Endothelial cell of umbilical vein (primary cell): ENCODE measurements at regions not wholly inside any gene's neighbourhood (a gene's known extent, or its start where the extent isn't known, plus 50 kb on each side); places are given as distances from the start of the nearest gene placed in this dataset.

Source experiments
- BruUV-seq: library from RNA; stranded (reverse); fragments of 400-500 nt; replicated peaks from 2 replicates; lab custom pipeline; 2021; lab: Mats Ljungman, UMichigan
- CTCF ChIA-PET: fragments of 300-600, 350-600 bp; sonication (Branson Sonifier 250); formaldehyde crosslinking; loops from one replicate; lab custom pipeline; 2021; ENCODE audit warnings: antibody characterized with exemption, inconsistent platforms; lab: Charles Lee
- POLR2A ChIA-PET: fragments of 300-600, 350-600 bp; sonication (Branson Sonifier 250); formaldehyde crosslinking; loops from one replicate; lab custom pipeline; 2021; ENCODE audit warnings: antibody characterized with exemption, inconsistent platforms; lab: Charles Lee
- DNase-seq: peaks from one replicate; pipeline ENCODE4 v3.0.0-alpha.2; 2011; ENCODE audit warnings: low read depth, low spot score
- FAIRE-seq: peaks from 2 replicates; lab custom pipeline; 2011; peaks lifted over from hg19 to GRCh38; lab: Jason Lieb, UNC
- H2AFZ ChIP-seq: 2 replicates; pipeline ENCODE4 v1.6.0; 2012; ENCODE audit warnings: low read depth, low read length, control low read depth, inconsistent platforms
- H3K27ac ChIP-seq: 2 replicates; pipeline ENCODE4 v1.5.1; 2011; ENCODE audit warnings: low read depth, mild to moderate bottlenecking, control low read depth, low read length, moderate library complexity; ENCODE audit not compliant: insufficient read depth
- H3K27me3 ChIP-seq, 2 experiments: 2 replicates each; pipeline versions ENCODE4 v1.6.0 to v1.6.1; 2011; ENCODE audit warnings: low read length in 2 of 2, mixed read lengths in 1 of 2; ENCODE audit not compliant: control insufficient read depth in 2 of 2, insufficient read depth in 2 of 2
- H3K36me3 ChIP-seq, 2 experiments: 2 replicates in 1 of 2; 3 replicates in 1 of 2; pipeline ENCODE4 v1.5.1; 2011; ENCODE audit warnings: low read length in 2 of 2, mild to moderate bottlenecking in 1 of 2, moderate library complexity in 1 of 2; ENCODE audit not compliant: control insufficient read depth in 2 of 2, insufficient read depth in 2 of 2; ENCODE audit errors: extremely low read depth in 1 of 2
- H3K4me1 ChIP-seq: 3 replicates; pipeline ENCODE4 v1.5.1; 2011; ENCODE audit warnings: mild to moderate bottlenecking, low read length; ENCODE audit not compliant: control insufficient read depth, insufficient read depth; ENCODE audit errors: extremely low read depth
- H3K4me2 ChIP-seq: 2 replicates; pipeline ENCODE4 v1.6.1; 2011; ENCODE audit warnings: low read length, control low read depth, mixed read lengths; ENCODE audit not compliant: insufficient read depth
- H3K4me3 ChIP-seq, 3 experiments: fragments of 200-600 bp in 1 of 3; sonication (generic), shearing (Covaris generic) in 1 of 3; replicated peaks in 1 of 3; 2 replicates each; pipeline ENCODE4 v1.5.1; 2011 to 2016; ENCODE audit warnings: control low read depth in 3 of 3, low read length in 3 of 3, mild to moderate bottlenecking in 2 of 3, inconsistent platforms in 1 of 3, low read depth in 1 of 3, moderate library complexity in 1 of 3; ENCODE audit not compliant: insufficient read depth in 1 of 3
- H3K79me2 ChIP-seq: 2 replicates; pipeline ENCODE4 v1.6.0; 2012; ENCODE audit warnings: low read length, inconsistent platforms; ENCODE audit not compliant: control insufficient read depth, insufficient read depth
- H3K9ac ChIP-seq: replicated peaks from 2 replicates; pipeline ENCODE3; 2011; ENCODE audit warnings: low read length, control low read depth; ENCODE audit not compliant: insufficient read depth; ENCODE audit errors: extremely low read depth
- H3K9me1 ChIP-seq: replicated peaks from 3 replicates; pipeline ENCODE4 v1.6.0; 2011; ENCODE audit warnings: mild to moderate bottlenecking, low read length; ENCODE audit not compliant: control insufficient read depth, insufficient read depth; ENCODE audit errors: extremely low read depth
- H3K9me3 ChIP-seq: replicated peaks from 2 replicates; pipeline ENCODE4 v1.5.1; 2012; ENCODE audit warnings: low read length, inconsistent platforms; ENCODE audit not compliant: control insufficient read depth, insufficient read depth
- H4K20me1 ChIP-seq: replicated peaks from 2 replicates; pipeline ENCODE3; 2011; ENCODE audit warnings: mild to moderate bottlenecking, low read length; ENCODE audit not compliant: control insufficient read depth, insufficient read depth; ENCODE audit errors: extremely low read depth
- CTCF ChIP-seq, 2 donors: IDR thresholded peaks; 1 replicate in 1 of 2; 2 replicates in 1 of 2; pipeline ENCODE4 v1.5.1; 2011; ENCODE audit warnings: low read length in 2 of 2, mild to moderate bottlenecking in 2 of 2, moderate library complexity in 2 of 2, control low read depth in 1 of 2, inconsistent platforms in 1 of 2, low read depth in 1 of 2; ENCODE audit not compliant: insufficient read depth in 1 of 2; ENCODE audit errors: extremely low read depth in 1 of 2
- EZH2 ChIP-seq: IDR thresholded peaks from 2 replicates; pipeline ENCODE4 v1.6.1; 2012; ENCODE audit warnings: borderline replicate concordance, low read depth, mild to moderate bottlenecking, moderate library complexity, low read length, inconsistent platforms; ENCODE audit not compliant: severe bottlenecking
- FOS ChIP-seq: IDR thresholded peaks from 2 replicates; pipeline ENCODE4 v1.6.1; 2011; ENCODE audit warnings: mild to moderate bottlenecking, low read length, moderate library complexity, borderline replicate concordance; ENCODE audit not compliant: insufficient read depth
- GATA2 ChIP-seq: IDR thresholded peaks from 2 replicates; pipeline ENCODE4 v1.7.0; 2011; ENCODE audit warnings: low read depth, mild to moderate bottlenecking, moderate library complexity, mixed read lengths, low read length; ENCODE audit not compliant: insufficient read length, insufficient read depth
- JUN ChIP-seq: IDR thresholded peaks from 2 replicates; pipeline ENCODE4 v1.6.1; 2011; ENCODE audit warnings: borderline replicate concordance, low read depth; ENCODE audit not compliant: insufficient read length, insufficient read depth
- MAX ChIP-seq: IDR thresholded peaks from 2 replicates; pipeline ENCODE4 v1.6.1; 2011; ENCODE audit not compliant: insufficient read depth, insufficient read length
- MYC ChIP-seq: IDR thresholded peaks from one replicate; pipeline ENCODE4 v1.6.1; 2011; ENCODE audit warnings: mild to moderate bottlenecking, low read depth, low read length
- POLR2A ChIP-seq: IDR thresholded peaks from 2 replicates; pipeline ENCODE4 v1.6.1; 2012; ENCODE audit warnings: low read depth, mild to moderate bottlenecking, control low read depth, low read length
- POLR2AphosphoS5 ChIP-seq: IDR thresholded peaks from 2 replicates; pipeline ENCODE4 v1.6.1; 2012; ENCODE audit warnings: low read depth, mild to moderate bottlenecking, control low read depth, low read length, moderate library complexity; ENCODE audit not compliant: insufficient read depth
- dilution Hi-C: fragments of 300-500 bp; cut with MboI; formaldehyde crosslinking; loops from one replicate; pipeline ENCODE4 v1.15.0; 2019; ENCODE audit warnings: low sequenced_read_pairs; ENCODE audit not compliant: extremely low pct_ligation_motif_present
- intact Hi-C: fragments of 100-400 bp; cut with micrococcal nuclease; formaldehyde crosslinking; loops from one replicate; pipeline ENCODE4 v1.10.0; 2022

- H3K4me3 ChIP-seq, result no peak overlapping the region
- TF ChIP-seq MYC (no peak), MAX (no peak), CTCF (IDR thresholded peaks at IDR 0.05; ENCODE audit: extremely low read depth in 1 of 2, insufficient read depth in 1 of 2, low read depth in 1 of 2, low read length in 2 of 2) (no peak), JUN (no peak), POLR2A (no peak), GATA2 (no peak), FOS (no peak), POLR2AphosphoS5 (no peak), EZH2 (no peak)
- CTCF ChIA-PET, result no interaction called here
- FAIRE-seq, result no peak
- no peak overlapping the region for H2AFZ ChIP-seq
- no peaks in the 10 kb centered on the region for H3K79me2 ChIP-seq
- H4K20me1 ChIP-seq, result no peaks in the 10 kb centered on the region
- no peaks in the 10 kb centered on the region for H3K36me3 ChIP-seq
- no peak overlapping the region for H3K4me2 ChIP-seq
- H3K27me3 ChIP-seq, result no peaks in the 10 kb centered on the region
- H3K4me1 ChIP-seq, result no peaks in the 10 kb centered on the region
- no peak for DNase-seq
- no peak overlapping the region for H3K27ac ChIP-seq
- intact Hi-C loops, result no loop called here
- dilution Hi-C loops, result no loop called here
- POLR2A ChIA-PET, result no interaction called here
- H3K9ac ChIP-seq, result no peak overlapping the region
- H3K9me1 ChIP-seq, result no peaks in the 10 kb centered on the region
- BruUV-seq, result no TSS peak
- no peaks in the 10 kb centered on the region for H3K9me3 ChIP-seq
Measured at GRCh38 chr12:108046135-108046534, 83.0 kb upstream of the WSCD2 start.
